PC-9 (cell line): ENCODE measurements at regions not wholly inside any gene's neighbourhood (a gene's known extent, or its start where the extent isn't known, plus 50 kb on each side); places are given as distances from the start of the nearest gene placed in this dataset.

Experiments used
- BruUV-seq: library from RNA; stranded (reverse); fragments of 400-500 nt; replicated peaks from 2 replicates; lab custom pipeline; 2021; lab: Mats Ljungman, UMichigan
- CTCF ChIA-PET: fragments of 300-600 bp; sonication (Branson Sonifier 250); formaldehyde crosslinking; loops from one replicate; lab custom pipeline; 2022; ENCODE audit warnings: antibody characterized with exemption; lab: Charles Lee
- POLR2A ChIA-PET: fragments of 300-600 bp; sonication (Branson Sonifier 250); formaldehyde crosslinking; loops from one replicate; lab custom pipeline; 2022; ENCODE audit warnings: antibody characterized with exemption; ENCODE audit not compliant: unreplicated experiment; lab: Charles Lee
- DNase-seq, 2 experiments: peaks; one replicate each; pipeline versions ENCODE4 v3.0.0 to v3.0.0-alpha.2; 2015 to 2022; ENCODE audit warnings: mixed read lengths in 1 of 2
- H2AFZ ChIP-seq: fragments of 200-600 bp; sonication (generic); 2 replicates; pipeline ENCODE4 v1.8.1; 2017; ENCODE audit warnings: antibody characterized with exemption
- H3F3A ChIP-seq: fragments of 200-600 bp; sonication (generic); 2 replicates; pipeline ENCODE4 v1.8.1; 2017; ENCODE audit warnings: antibody characterized with exemption, mild to moderate bottlenecking, low read depth; ENCODE audit not compliant: insufficient read depth
- H3K27ac ChIP-seq: fragments of 200-600 bp; sonication (generic); 2 replicates; pipeline ENCODE4 v1.6.1; 2016; ENCODE audit warnings: mixed run types
- H3K27me3 ChIP-seq: fragments of 200-600 bp; sonication (generic); 2 replicates; pipeline ENCODE4 v1.6.1; 2016; ENCODE audit warnings: low read depth, mixed run types; ENCODE audit not compliant: insufficient read depth
- H3K36me3 ChIP-seq: fragments of 200-600 bp; sonication (generic); 2 replicates; pipeline ENCODE4 v1.6.1; 2016; ENCODE audit warnings: low read depth, mixed run types
- H3K4me1 ChIP-seq: fragments of 200-600 bp; sonication (generic); replicated peaks from 2 replicates; pipeline ENCODE4 v1.6.1; 2016; ENCODE audit warnings: mixed run types; ENCODE audit not compliant: insufficient read depth
- H3K4me2 ChIP-seq: fragments of 200-600 bp; sonication (generic); 2 replicates; pipeline ENCODE4 v1.6.1; 2017; ENCODE audit warnings: mixed run types
- H3K4me3 ChIP-seq: fragments of 200-600 bp; sonication (generic); 2 replicates; pipeline ENCODE4 v1.6.1; 2016; ENCODE audit warnings: mixed run types
- H3K79me2 ChIP-seq: fragments of 200-600 bp; sonication (generic); 2 replicates; pipeline ENCODE4 v1.6.1; 2017; ENCODE audit warnings: low read depth, mixed run types
- H3K9me2 ChIP-seq: fragments of 200-600 bp; sonication (generic); 2 replicates; pipeline ENCODE4 v1.8.1; 2017; ENCODE audit warnings: mild to moderate bottlenecking; ENCODE audit not compliant: insufficient read depth
- H3K9me3 ChIP-seq: fragments of 200-600 bp; sonication (generic); 2 replicates; pipeline ENCODE4 v1.8.1; 2016; ENCODE audit warnings: low read depth; ENCODE audit not compliant: insufficient read depth
- H4K20me1 ChIP-seq: fragments of 200-600 bp; sonication (generic); 2 replicates; pipeline ENCODE4 v1.8.1; 2017; ENCODE audit not compliant: insufficient read depth
- EZH2 ChIP-seq: fragments of 200-600 bp; sonication (generic); IDR thresholded peaks from 2 replicates; pipeline ENCODE4 v1.8.0; 2017; ENCODE audit warnings: antibody characterized with exemption, low read depth
- intact Hi-C: fragments of 100-400 bp; cut with micrococcal nuclease; formaldehyde crosslinking; loops from one replicate; pipeline ENCODE4 v1.10.0; 2022; ENCODE audit not compliant: unreplicated experiment
- TF ChIP-seq, protein P1 (sequence below): fragments of 200-600 bp; sonication (generic); conservative IDR thresholded peaks from 2 replicates; pipeline ENCODE4 v1.6.1; 2017; ENCODE audit warnings: mixed run types, antibody characterized with exemption, mild to moderate bottlenecking, moderate library complexity

DNA sequence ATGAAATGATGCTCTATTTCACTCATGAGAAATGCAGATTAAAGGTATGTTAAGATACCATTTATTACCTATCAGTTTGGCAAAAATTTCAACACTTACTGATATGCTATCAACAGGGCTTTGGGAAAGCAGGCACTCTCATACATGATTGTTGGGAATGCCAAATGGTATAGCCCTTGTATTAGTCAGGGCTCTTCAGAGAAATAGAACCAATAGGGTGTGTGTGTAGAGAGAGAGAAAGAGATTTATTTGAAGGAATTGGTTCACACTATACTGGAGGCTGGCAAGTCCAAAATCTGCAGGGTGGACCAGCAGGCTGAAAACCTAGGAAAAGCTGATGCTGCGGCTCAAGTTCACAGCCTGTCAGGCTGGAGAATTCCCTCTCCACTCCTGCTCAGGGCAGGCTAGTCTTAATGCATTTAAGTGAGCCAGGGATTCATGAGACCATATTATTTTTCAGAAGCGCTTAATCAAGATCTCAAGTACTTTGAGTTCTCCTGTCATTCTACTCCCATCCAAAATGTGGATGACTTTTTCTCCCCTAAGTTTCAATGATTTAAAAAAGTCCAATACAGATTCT, 72.4 kb downstream of the NHLRC3 start:
- TF ChIP-seq, protein P1, sequence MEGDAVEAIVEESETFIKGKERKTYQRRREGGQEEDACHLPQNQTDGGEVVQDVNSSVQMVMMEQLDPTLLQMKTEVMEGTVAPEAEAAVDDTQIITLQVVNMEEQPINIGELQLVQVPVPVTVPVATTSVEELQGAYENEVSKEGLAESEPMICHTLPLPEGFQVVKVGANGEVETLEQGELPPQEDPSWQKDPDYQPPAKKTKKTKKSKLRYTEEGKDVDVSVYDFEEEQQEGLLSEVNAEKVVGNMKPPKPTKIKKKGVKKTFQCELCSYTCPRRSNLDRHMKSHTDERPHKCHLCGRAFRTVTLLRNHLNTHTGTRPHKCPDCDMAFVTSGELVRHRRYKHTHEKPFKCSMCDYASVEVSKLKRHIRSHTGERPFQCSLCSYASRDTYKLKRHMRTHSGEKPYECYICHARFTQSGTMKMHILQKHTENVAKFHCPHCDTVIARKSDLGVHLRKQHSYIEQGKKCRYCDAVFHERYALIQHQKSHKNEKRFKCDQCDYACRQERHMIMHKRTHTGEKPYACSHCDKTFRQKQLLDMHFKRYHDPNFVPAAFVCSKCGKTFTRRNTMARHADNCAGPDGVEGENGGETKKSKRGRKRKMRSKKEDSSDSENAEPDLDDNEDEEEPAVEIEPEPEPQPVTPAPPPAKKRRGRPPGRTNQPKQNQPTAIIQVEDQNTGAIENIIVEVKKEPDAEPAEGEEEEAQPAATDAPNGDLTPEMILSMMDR, result no peak
- TF ChIP-seq EZH2, result no peak
- intact Hi-C loops, result no loop called here
- Histone ChIP-seq H3K27ac (no peak overlapping the region), H3K4me2 (no peak overlapping the region), H3K9me3 (no peaks in the 10 kb centered on the region), H4K20me1 (no peaks in the 10 kb centered on the region), H3K4me3 (no peak overlapping the region), H3F3A (no peaks in the 10 kb centered on the region), H3K27me3 (peaks cover 4% of the 10 kb centered on the region; the same call in 1 of the 2 replicates), H3K79me2 (no peaks in the 10 kb centered on the region), H2AFZ (no peak overlapping the region), H3K36me3 (no peaks in the 10 kb centered on the region), H3K9me2 (no peaks in the 10 kb centered on the region), H3K4me1 (no peaks in the 10 kb centered on the region)
- DNase-seq, result no peak
- ChIA-PET CTCF (no interaction called here), POLR2A (no interaction called here)
- BruUV-seq, result no TSS peak

DNA sequence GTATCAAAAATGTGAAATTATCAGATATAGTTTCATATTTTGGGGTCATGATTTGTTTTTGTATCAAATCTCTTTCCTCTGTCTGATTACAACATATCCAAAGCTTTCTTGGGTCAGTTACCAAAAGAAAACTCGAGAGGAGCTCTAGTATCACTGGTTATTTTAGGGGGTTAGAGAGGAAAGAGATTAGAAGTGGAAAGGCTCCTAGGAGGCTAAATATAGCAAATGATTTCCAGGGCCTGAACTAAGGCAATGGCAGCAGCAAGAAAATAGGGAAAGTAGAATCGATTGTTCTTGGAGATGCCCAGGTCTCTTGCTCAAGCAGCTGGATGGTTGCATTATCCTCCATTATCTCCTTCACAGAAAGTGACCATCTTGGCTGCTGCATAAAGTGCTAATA, 72.9 kb downstream of the NHLRC3 start:
- H4K20me1 ChIP-seq, result no peaks in the 10 kb centered on the region
- H3K27me3 ChIP-seq, result peaks cover 4% of the 10 kb centered on the region; the same call in 1 of the 2 replicates
- no peaks in the 10 kb centered on the region for H3K9me3 ChIP-seq
- no peak for DNase-seq
- no peaks in the 10 kb centered on the region for H3F3A ChIP-seq
- no peak for TF ChIP-seq EZH2
- TF ChIP-seq, protein P1, result no peak
- intact Hi-C loops, result no loop called here
- H3K4me2 ChIP-seq, result no peak overlapping the region
- H3K79me2 ChIP-seq, result no peaks in the 10 kb centered on the region
- ChIA-PET CTCF (no interaction called here), POLR2A (no interaction called here)
- no peaks in the 10 kb centered on the region for H3K9me2 ChIP-seq
- H2AFZ ChIP-seq, result no peak overlapping the region
- H3K36me3 ChIP-seq, result no peaks in the 10 kb centered on the region
- H3K4me3 ChIP-seq, result no peak overlapping the region
- H3K4me1 ChIP-seq, result no peaks in the 10 kb centered on the region
- no peak overlapping the region for H3K27ac ChIP-seq
- BruUV-seq, result no TSS peak

DNA sequence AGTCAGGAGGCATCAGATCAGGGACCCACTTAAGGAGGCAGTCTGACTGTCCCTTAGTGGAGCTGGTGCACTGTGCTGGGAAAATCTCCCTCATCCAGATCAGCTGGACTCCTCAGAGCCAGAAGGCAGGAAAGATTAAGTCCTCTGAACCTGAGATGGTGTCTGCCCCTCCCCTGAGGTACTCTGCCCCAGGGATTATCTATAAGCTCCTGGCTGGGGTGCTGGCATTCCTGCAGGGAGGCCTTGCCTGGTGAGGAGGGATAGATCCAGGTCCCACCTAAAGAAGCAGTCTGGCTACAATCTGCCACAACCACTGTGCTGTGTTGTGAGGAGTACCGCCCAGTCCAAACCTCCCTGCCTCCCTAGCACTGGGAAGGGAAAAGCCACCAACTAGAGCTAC, 81.2 kb downstream of the NHLRC3 start:
- Histone ChIP-seq H3K36me3 (no peaks in the 10 kb centered on the region), H3F3A (no peaks in the 10 kb centered on the region), H3K4me2 (no peak overlapping the region), H3K4me1 (no peaks in the 10 kb centered on the region), H3K27ac (no peak overlapping the region), H4K20me1 (no peaks in the 10 kb centered on the region), H3K4me3 (no peak overlapping the region), H3K9me3 (no peaks in the 10 kb centered on the region), H2AFZ (no peak overlapping the region), H3K27me3 (no peaks in the 10 kb centered on the region), H3K79me2 (no peaks in the 10 kb centered on the region), H3K9me2 (no peaks in the 10 kb centered on the region)
- intact Hi-C loops, result no loop called here
- TF ChIP-seq EZH2, result no peak
- TF ChIP-seq, protein P1, result no peak
- ChIA-PET CTCF (no interaction called here), POLR2A (no interaction called here)
- BruUV-seq, result no TSS peak
- no peak for DNase-seq
